GM10266 (cell line): ENCODE measurements at regions not wholly inside any gene's neighbourhood (a gene's known extent, or its start where the extent isn't known, plus 50 kb on each side); places are given as distances from the start of the nearest gene placed in this dataset.

Source experiments
- DNase-seq: peaks from one replicate; pipeline ENCODE4 v3.0.0; 2012; ENCODE audit errors: extremely low spot score
- TF ChIP-seq, protein P1 (sequence below): IDR thresholded peaks from 2 replicates; pipeline ENCODE4 v1.5.1; 2012; ENCODE audit warnings: mild to moderate bottlenecking, low read depth; ENCODE audit not compliant: control insufficient read depth, insufficient read depth; ENCODE audit errors: missing control alignments

DNA sequence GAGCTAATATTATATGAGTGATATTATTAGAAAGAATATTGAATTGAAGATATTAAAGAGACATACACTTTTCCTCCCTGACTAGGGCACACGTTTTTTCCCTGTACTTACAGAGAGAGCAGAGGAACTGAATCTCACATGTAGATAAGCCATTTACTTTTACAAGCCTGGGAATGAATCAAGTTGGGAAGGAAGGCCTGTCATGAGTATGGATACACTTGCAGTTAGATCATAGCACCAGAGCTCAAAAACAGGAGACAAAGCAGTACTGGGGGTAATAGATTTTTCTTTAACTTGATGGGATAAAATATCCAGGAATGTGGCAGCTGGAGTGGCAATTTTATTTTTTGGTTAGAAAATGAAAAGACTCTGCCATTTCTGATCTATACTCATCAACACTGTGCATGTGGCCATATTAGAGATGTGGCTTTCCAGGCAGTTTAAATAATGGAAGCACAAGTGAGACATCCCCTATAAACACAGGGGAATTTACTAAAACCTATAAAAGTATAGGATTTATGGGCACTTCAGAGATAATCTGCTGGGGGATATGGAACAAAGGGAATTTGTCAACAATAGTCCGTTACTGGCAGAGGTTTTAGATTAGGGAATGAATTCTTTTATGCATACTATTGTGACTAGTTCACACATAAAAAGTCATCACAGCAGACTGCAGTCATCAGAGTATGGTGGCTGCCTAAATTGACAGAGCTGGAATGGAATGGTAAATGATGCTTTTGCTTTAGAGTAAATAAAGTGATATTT is 657.7 kb upstream of the MBL2 start:
- DNase-seq, result no peak
- TF ChIP-seq, protein P1, sequence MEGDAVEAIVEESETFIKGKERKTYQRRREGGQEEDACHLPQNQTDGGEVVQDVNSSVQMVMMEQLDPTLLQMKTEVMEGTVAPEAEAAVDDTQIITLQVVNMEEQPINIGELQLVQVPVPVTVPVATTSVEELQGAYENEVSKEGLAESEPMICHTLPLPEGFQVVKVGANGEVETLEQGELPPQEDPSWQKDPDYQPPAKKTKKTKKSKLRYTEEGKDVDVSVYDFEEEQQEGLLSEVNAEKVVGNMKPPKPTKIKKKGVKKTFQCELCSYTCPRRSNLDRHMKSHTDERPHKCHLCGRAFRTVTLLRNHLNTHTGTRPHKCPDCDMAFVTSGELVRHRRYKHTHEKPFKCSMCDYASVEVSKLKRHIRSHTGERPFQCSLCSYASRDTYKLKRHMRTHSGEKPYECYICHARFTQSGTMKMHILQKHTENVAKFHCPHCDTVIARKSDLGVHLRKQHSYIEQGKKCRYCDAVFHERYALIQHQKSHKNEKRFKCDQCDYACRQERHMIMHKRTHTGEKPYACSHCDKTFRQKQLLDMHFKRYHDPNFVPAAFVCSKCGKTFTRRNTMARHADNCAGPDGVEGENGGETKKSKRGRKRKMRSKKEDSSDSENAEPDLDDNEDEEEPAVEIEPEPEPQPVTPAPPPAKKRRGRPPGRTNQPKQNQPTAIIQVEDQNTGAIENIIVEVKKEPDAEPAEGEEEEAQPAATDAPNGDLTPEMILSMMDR, result no peak

DNA sequence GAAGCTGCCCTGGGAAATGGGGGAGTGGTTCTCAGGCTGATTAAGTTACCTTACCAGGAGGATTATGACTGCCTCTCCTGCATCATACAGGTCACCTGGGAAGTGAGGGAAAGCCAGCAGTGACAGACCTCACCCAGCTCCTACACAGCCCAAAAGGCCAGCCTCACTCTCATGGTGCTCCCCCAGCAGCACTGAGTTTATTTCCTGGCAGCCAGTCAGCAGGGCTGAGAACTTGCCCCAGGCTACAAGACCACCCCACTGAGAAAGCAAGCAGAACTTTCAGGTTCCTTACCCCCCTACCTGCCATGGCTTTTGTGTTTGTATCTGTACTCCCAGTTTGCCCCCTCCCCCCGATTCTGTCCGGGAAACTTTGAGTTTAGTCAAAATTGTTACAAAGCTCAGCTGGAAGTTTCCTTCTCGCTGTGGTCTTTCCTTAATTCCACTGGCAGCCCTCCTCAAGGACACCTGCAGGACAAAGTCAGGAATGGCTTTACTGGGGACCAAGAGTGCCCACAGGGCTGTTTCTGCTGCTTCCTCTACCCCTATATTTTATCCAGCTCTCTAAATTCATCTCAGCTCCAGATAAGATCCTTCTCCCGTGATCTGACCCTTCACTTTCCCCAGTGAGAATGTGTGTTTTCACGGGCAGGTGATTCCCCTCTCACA is 649.8 kb upstream of the MBL2 start:
- DNase-seq, result no peak
- TF ChIP-seq, protein P1, result no peak

- DNase-seq, result no peak
- TF ChIP-seq, protein P1, result no peak
These were observed 640.1 kb upstream of the MBL2 start for GRCh38 chr10:53412651-53413050.

DNA sequence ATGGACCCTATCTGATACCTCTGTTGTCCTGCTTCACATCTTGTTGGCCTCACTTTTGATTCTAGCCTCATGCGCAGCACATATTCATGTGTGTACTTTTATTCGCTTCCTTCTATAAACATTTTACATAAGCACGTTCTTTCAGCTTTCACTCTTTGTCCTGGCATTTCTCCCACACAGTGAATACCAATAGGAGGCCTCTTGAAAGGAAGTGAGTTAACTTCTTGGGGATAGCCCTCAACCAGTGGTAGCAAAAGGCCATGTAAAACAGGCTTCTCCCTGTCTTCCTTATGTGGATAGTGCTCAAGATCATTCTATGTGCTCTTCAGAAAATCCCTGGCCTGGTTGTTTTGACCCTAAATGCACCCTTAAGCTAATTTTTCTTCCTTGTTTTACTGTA is 633.9 kb upstream of the MBL2 start:
- TF ChIP-seq, protein P1, result no peak
- DNase-seq, result no peak

- no peak for DNase-seq
- TF ChIP-seq, protein P1, result no peak
These were observed 631.1 kb upstream of the MBL2 start for GRCh38 chr10:53403688-53404087.

GRCh38 chr10:53402594-53402993 is 630.0 kb upstream of the MBL2 start:
- DNase-seq, result no peak
- TF ChIP-seq, protein P1, result no peak

- TF ChIP-seq, protein P1, result no peak
- no peak for DNase-seq
These were observed 629.0 kb upstream of the MBL2 start for GRCh38 chr10:53401536-53401935.
